ENCODE measurements at regions not wholly inside any gene's neighbourhood (a gene's known extent, or its start where the extent isn't known, plus 50 kb on each side); places are given as distances from the start of the nearest gene placed in this dataset.

GRCh38 chr2:180161415-180161814 lies 154.3 kb upstream of the CWC22 start:
- TF ChIP-seq CTCF (IDR thresholded peaks at IDR 0.05) (no peak), POLR2A (IDR thresholded peaks at IDR 0.05) (no peak)

Data from lower leg skin (tissue), 3 donors.